IMR-90 (cell line): ENCODE measurements at regions not wholly inside any gene's neighbourhood (a gene's known extent, or its start where the extent isn't known, plus 50 kb on each side); places are given as distances from the start of the nearest gene placed in this dataset.

Source experiments
- ATAC-seq: fragments of 200-7000 bp; cut with Tn5 transposase; 2 replicates; pipeline ENCODE4 v1.9.1; 2020; ENCODE audit warnings: low read depth, mild to moderate bottlenecking, moderate library complexity
- BruUV-seq: library from RNA; stranded (reverse); fragments of 400-500 nt; replicated peaks from 2 replicates; lab custom pipeline; 2021; lab: Mats Ljungman, UMichigan
- CTCF ChIA-PET: fragments of 300-600 bp; formaldehyde crosslinking; extraction: SDS; loops from one replicate; lab custom pipeline; 2021; ENCODE audit warnings: antibody characterized with exemption; lab: Yijun Ruan, JAX
- POLR2A ChIA-PET: fragments of 300-600 bp; sonication (Branson Sonifier 250); formaldehyde crosslinking; loops from one replicate; lab custom pipeline; 2022; ENCODE audit warnings: antibody characterized with exemption; ENCODE audit not compliant: unreplicated experiment; lab: Charles Lee
- DNase-seq: peaks from one replicate; pipeline ENCODE4 v3.0.0; 2013
- H2AFZ ChIP-seq: replicated peaks from 2 replicates; pipeline ENCODE3; 2013; ENCODE audit warnings: low read length, mild to moderate bottlenecking; ENCODE audit not compliant: poor library complexity
- H2AK5ac ChIP-seq: 2 replicates; pipeline ENCODE4 v1.6.1; 2013; ENCODE audit warnings: low read depth, low read length, inconsistent platforms
- H2AK9ac ChIP-seq: replicated peaks from 2 replicates; pipeline ENCODE3; 2013; ENCODE audit warnings: mild to moderate bottlenecking, low read depth, low read length, moderate library complexity; ENCODE audit not compliant: poor library complexity
- H2BK120ac ChIP-seq: 2 replicates; pipeline ENCODE4 v1.6.1; 2013; ENCODE audit warnings: low read depth, low read length, inconsistent platforms
- H2BK15ac ChIP-seq: 3 replicates; pipeline ENCODE4 v1.6.1; 2013; ENCODE audit warnings: low read depth, low read length, inconsistent platforms
- H2BK20ac ChIP-seq: 2 replicates; pipeline ENCODE4 v1.6.1; 2013; ENCODE audit warnings: low read depth, mild to moderate bottlenecking, inconsistent platforms, low read length, moderate library complexity
- H2BK5ac ChIP-seq: 2 replicates; pipeline ENCODE4 v1.6.1; 2013; ENCODE audit warnings: mild to moderate bottlenecking, low read depth, low read length, inconsistent platforms; ENCODE audit not compliant: poor library complexity, severe bottlenecking
- H3K14ac ChIP-seq: replicated peaks from 2 replicates; pipeline ENCODE4 v1.6.1; 2013; ENCODE audit warnings: low read depth, low read length, inconsistent platforms
- H3K18ac ChIP-seq: 2 replicates; pipeline ENCODE4 v1.6.1; 2013; ENCODE audit warnings: low read depth, low read length, control low read depth
- H3K23ac ChIP-seq: 2 replicates; pipeline ENCODE4 v1.6.1; 2013; ENCODE audit warnings: low read depth, low read length, inconsistent platforms
- H3K27ac ChIP-seq: 2 replicates; pipeline ENCODE4 v1.5.1; 2013; ENCODE audit warnings: mild to moderate bottlenecking, control low read depth, low read length; ENCODE audit not compliant: insufficient read depth
- H3K27me3 ChIP-seq: 2 replicates; pipeline ENCODE4 v1.6.1; 2013; ENCODE audit warnings: low read length; ENCODE audit not compliant: control insufficient read depth, insufficient read depth
- H3K36me3 ChIP-seq: 2 replicates; pipeline ENCODE4 v1.6.1; 2013; ENCODE audit warnings: low read length, mixed read lengths; ENCODE audit not compliant: control insufficient read depth, insufficient read depth
- H3K4ac ChIP-seq: 2 replicates; pipeline ENCODE4 v1.6.1; 2013; ENCODE audit warnings: low read depth, low read length, inconsistent platforms
- H3K4me1 ChIP-seq: 2 replicates; pipeline ENCODE4 v1.6.1; 2013; ENCODE audit warnings: low read length, mixed read lengths; ENCODE audit not compliant: control insufficient read depth, insufficient read depth
- H3K4me2 ChIP-seq: 2 replicates; pipeline ENCODE4 v1.6.1; 2013; ENCODE audit warnings: low read depth, mild to moderate bottlenecking, control low read depth, low read length, moderate library complexity
- H3K4me3 ChIP-seq: 2 replicates; pipeline ENCODE4 v1.5.1; 2013; ENCODE audit warnings: low read depth, mild to moderate bottlenecking, control low read depth, low read length, moderate library complexity; ENCODE audit not compliant: insufficient read depth
- H3K56ac ChIP-seq: 2 replicates; pipeline ENCODE4 v1.6.1; 2013; ENCODE audit warnings: low read length, inconsistent platforms; ENCODE audit not compliant: insufficient read depth; ENCODE audit errors: extremely low read depth
- H3K79me1 ChIP-seq, 2 experiments: 2 replicates each; pipeline ENCODE4 v1.6.1; 2013; ENCODE audit warnings: low read length in 2 of 2, inconsistent platforms in 1 of 2, low read depth in 1 of 2
- H3K9ac ChIP-seq: 2 replicates; pipeline ENCODE4 v1.6.1; 2013; ENCODE audit warnings: low read depth, low read length, control low read depth
- H3K9me1 ChIP-seq: 2 replicates; pipeline ENCODE4 v1.6.1; 2013; ENCODE audit warnings: low read length, inconsistent platforms; ENCODE audit not compliant: insufficient read depth
- H3K9me3 ChIP-seq: 2 replicates; pipeline ENCODE4 v1.6.1; 2013; ENCODE audit warnings: low read length; ENCODE audit not compliant: control insufficient read depth, insufficient read depth
- H4K20me1 ChIP-seq: 2 replicates; pipeline ENCODE4 v1.6.1; 2013; ENCODE audit warnings: low read length, inconsistent platforms; ENCODE audit not compliant: insufficient read depth
- H4K5ac ChIP-seq: 2 replicates; pipeline ENCODE4 v1.6.1; 2013; ENCODE audit warnings: mild to moderate bottlenecking, low read depth, low read length, control low read depth
- H4K8ac ChIP-seq, 2 experiments: 2 replicates each; pipeline ENCODE4 v1.6.1; 2013; ENCODE audit warnings: low read depth in 2 of 2, low read length in 2 of 2, control low read depth in 1 of 2, inconsistent platforms in 1 of 2
- H4K91ac ChIP-seq: 2 replicates; pipeline ENCODE4 v1.6.1; 2013; ENCODE audit warnings: low read depth, low read length, inconsistent platforms; ENCODE audit not compliant: insufficient read depth
- BHLHE40 ChIP-seq: fragments of 150-350 bp; IDR thresholded peaks from 2 replicates; pipeline ENCODE4 v1.6.1; 2016; ENCODE audit warnings: mild to moderate bottlenecking, low read depth, low read length
- CEBPB ChIP-seq: IDR thresholded peaks from 2 replicates; pipeline ENCODE4 v1.6.1; 2012; ENCODE audit warnings: low read depth, low read length, improper control_type of control experiment
- CHD1 ChIP-seq: IDR thresholded peaks from 2 replicates; pipeline ENCODE4 v1.6.1; 2012; ENCODE audit warnings: low read depth, low read length, improper control_type of control experiment
- CTCF ChIP-seq: conservative IDR thresholded peaks from 2 replicates; pipeline ENCODE4 v1.5.1; 2012; ENCODE audit warnings: mild to moderate bottlenecking, low read depth, low read length, improper control_type of control experiment
- ELK1 ChIP-seq: fragments of 150-350 bp; IDR thresholded peaks from 2 replicates; pipeline ENCODE4 v1.6.1; 2016; ENCODE audit warnings: low read depth, mild to moderate bottlenecking, low read length, moderate library complexity, borderline replicate concordance
- FOS ChIP-seq: fragments of 150-350 bp; IDR thresholded peaks from 2 replicates; pipeline ENCODE4 v1.6.1; 2016; ENCODE audit warnings: low read depth, low read length
- MAFK ChIP-seq: IDR thresholded peaks from 2 replicates; pipeline ENCODE4 v1.6.1; 2012; ENCODE audit warnings: low read depth, low read length, improper control_type of control experiment
- MAZ ChIP-seq: IDR thresholded peaks from 2 replicates; pipeline ENCODE4 v1.6.1; 2012; ENCODE audit warnings: low read depth, mild to moderate bottlenecking, low read length, improper control_type of control experiment, moderate library complexity, borderline replicate concordance
- MXI1 ChIP-seq: IDR thresholded peaks from 2 replicates; pipeline ENCODE4 v1.6.1; 2012; ENCODE audit warnings: low read depth, mild to moderate bottlenecking, low read length, moderate library complexity, borderline replicate concordance
- NFE2L2 ChIP-seq: fragments of 150-350 bp; IDR thresholded peaks from 2 replicates; pipeline ENCODE4 v1.6.1; 2016; ENCODE audit warnings: low read depth, mild to moderate bottlenecking, low read length
- POLR2A ChIP-seq: IDR thresholded peaks from 2 replicates; pipeline ENCODE4 v1.6.1; 2012; ENCODE audit warnings: mild to moderate bottlenecking, low read depth, low read length
- RAD21 ChIP-seq: IDR thresholded peaks from 2 replicates; pipeline ENCODE4 v1.6.1; 2012; ENCODE audit warnings: low read length, improper control_type of control experiment
- RCOR1 ChIP-seq: IDR thresholded peaks from 2 replicates; pipeline ENCODE4 v1.6.1; 2012; ENCODE audit warnings: mild to moderate bottlenecking, low read length, improper control_type of control experiment; ENCODE audit not compliant: insufficient replicate concordance
- RFX5 ChIP-seq: IDR thresholded peaks from 2 replicates; pipeline ENCODE4 v1.8.0; 2012; ENCODE audit warnings: low read depth, mild to moderate bottlenecking, low read length, moderate library complexity
- SMC3 ChIP-seq: fragments of 150-350 bp; IDR thresholded peaks from 2 replicates; pipeline ENCODE4 v1.6.1; 2016; ENCODE audit warnings: low read depth, mild to moderate bottlenecking, antibody characterized with exemption, low read length, moderate library complexity
- USF2 ChIP-seq: fragments of 150-350 bp; IDR thresholded peaks from 2 replicates; pipeline ENCODE4 v1.6.1; 2017; ENCODE audit warnings: mild to moderate bottlenecking, antibody characterized with exemption, low read length, low read depth
- WGBS, 2 experiments: methylation state at CpG; one replicate each; pipeline versions ENCODE4 v1.1.5 to v1.1.7; 2013; ENCODE audit warnings: missing lambda C conversion rate in 2 of 2; ENCODE audit not compliant: insufficient read length in 1 of 2; ENCODE audit errors: extremely low coverage in 2 of 2; 5-methylcytosine and 5-hydroxymethylcytosine counted together
- dilution Hi-C: fragments of 300-500 bp; cut with HindIII; formaldehyde crosslinking; loops from one replicate; pipeline ENCODE4 v1.14.3; 2018; ENCODE audit warnings: low sequenced_read_pairs; ENCODE audit not compliant: unreplicated experiment
- in situ Hi-C: fragments of 300-500 bp; cut with MboI; formaldehyde crosslinking; loops from 3 replicates; pipeline ENCODE4 v1.14.3; 2019; ENCODE audit warnings: low sequenced_read_pairs, inconsistent platforms, mixed read lengths
- intact Hi-C: fragments of 100-400 bp; cut with micrococcal nuclease; formaldehyde crosslinking; loops from 2 replicates; pipeline ENCODE4 v1.10.0; 2022

GRCh38 chr2:224217233-224217961 lies 178.3 kb upstream of the SERPINE2 start:
- Histone ChIP-seq H4K20me1 (no peaks in the 10 kb centered on the region), H4K91ac (no peak overlapping the region), H2BK20ac (no peak overlapping the region), H3K4ac (no peak overlapping the region), H3K27ac (no peak overlapping the region), H2BK5ac (no peak overlapping the region), H3K9me1 (0 out of 2 replicates have a peak, but pooled peaks cover 7% of the 10 kb centered on the region), H3K56ac (no peak overlapping the region), H2AK9ac (no peak overlapping the region), H3K79me1 (no peaks in the 10 kb centered on the region), H3K18ac (no peak overlapping the region), H2AFZ (no peak overlapping the region), H3K27me3 (no peaks in the 10 kb centered on the region), H3K4me2 (no peak overlapping the region), H3K9ac (no peak overlapping the region), H2AK5ac (no peak overlapping the region), H2BK15ac (no peak overlapping the region), H4K8ac (no peak overlapping the region), H3K4me3 (no peak overlapping the region), H3K4me1 (peaks cover 9% of the 10 kb centered on the region), H3K36me3 (no peaks in the 10 kb centered on the region), H2BK120ac (no peak overlapping the region), H3K9me3 (peaks cover 10% of the 10 kb centered on the region), H3K14ac (no peak overlapping the region), H3K23ac (no peak overlapping the region), H4K5ac (no peak overlapping the region)
- intact Hi-C loops: no loop called here
- no peak for ATAC-seq
- BruUV-seq: no TSS peak
- ChIA-PET POLR2A (no interaction called here), CTCF (no interaction called here)
- WGBS, 2 experiments: no CpG with 5 or more reads among the region's 6 CpGs
- TF ChIP-seq CTCF: no peak
- TF ChIP-seq NFE2L2: no peak
- TF ChIP-seq RAD21: no peak
- TF ChIP-seq MAZ: no peak
- no peak for TF ChIP-seq USF2
- no peak for TF ChIP-seq POLR2A
- TF ChIP-seq CEBPB: no peak
- no peak for TF ChIP-seq RCOR1
- TF ChIP-seq RFX5: no peak
- TF ChIP-seq FOS: no peak
- no peak for TF ChIP-seq ELK1
- TF ChIP-seq SMC3: no peak
- no peak for TF ChIP-seq CHD1
- TF ChIP-seq BHLHE40: no peak
- TF ChIP-seq MAFK: no peak
- TF ChIP-seq MXI1: no peak
- in situ Hi-C loops: no loop called here
- dilution Hi-C loops: no loop called here
- DNase-seq: no peak
